PC-3 (cell line): ENCODE measurements at regions not wholly inside any gene's neighbourhood (a gene's known extent, or its start where the extent isn't known, plus 50 kb on each side); places are given as distances from the start of the nearest gene placed in this dataset.

Source experiments
- EZH2 ChIP-seq: fragments of 300-600 bp; sonication (generic); IDR thresholded peaks from one replicate; pipeline ENCODE4 v1.6.1; 2017; ENCODE audit warnings: antibody characterized with exemption, mild to moderate bottlenecking, low read length; ENCODE audit not compliant: unreplicated experiment
- TF ChIP-seq, protein P1 (sequence below): fragments of 300-600 bp; sonication (generic); conservative IDR thresholded peaks from 2 replicates; pipeline ENCODE4 v1.5.1; 2017; ENCODE audit warnings: antibody characterized with exemption, low read depth, mild to moderate bottlenecking, low read length

DNA sequence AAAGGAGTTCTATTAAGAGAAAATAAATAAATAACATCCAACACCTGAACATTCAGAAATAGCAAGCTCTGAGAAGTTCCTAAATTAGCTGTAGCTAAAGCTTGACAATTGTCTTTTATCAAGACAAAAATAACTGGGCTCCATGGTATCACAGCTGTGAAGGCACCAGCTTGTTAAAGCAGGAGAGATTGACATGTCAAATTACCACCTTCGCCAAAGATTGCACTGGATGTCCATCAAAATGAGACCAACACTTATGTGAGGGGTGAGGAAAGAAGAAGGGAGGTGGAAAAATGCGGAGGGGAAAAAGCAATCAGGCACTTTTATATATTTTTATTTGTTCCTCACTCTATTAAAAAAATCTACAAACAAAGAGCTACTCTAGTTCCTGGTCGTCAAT is 1827.5 kb upstream of the RAG2 start:
- TF ChIP-seq, protein P1, sequence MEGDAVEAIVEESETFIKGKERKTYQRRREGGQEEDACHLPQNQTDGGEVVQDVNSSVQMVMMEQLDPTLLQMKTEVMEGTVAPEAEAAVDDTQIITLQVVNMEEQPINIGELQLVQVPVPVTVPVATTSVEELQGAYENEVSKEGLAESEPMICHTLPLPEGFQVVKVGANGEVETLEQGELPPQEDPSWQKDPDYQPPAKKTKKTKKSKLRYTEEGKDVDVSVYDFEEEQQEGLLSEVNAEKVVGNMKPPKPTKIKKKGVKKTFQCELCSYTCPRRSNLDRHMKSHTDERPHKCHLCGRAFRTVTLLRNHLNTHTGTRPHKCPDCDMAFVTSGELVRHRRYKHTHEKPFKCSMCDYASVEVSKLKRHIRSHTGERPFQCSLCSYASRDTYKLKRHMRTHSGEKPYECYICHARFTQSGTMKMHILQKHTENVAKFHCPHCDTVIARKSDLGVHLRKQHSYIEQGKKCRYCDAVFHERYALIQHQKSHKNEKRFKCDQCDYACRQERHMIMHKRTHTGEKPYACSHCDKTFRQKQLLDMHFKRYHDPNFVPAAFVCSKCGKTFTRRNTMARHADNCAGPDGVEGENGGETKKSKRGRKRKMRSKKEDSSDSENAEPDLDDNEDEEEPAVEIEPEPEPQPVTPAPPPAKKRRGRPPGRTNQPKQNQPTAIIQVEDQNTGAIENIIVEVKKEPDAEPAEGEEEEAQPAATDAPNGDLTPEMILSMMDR = no peak
- no peak for TF ChIP-seq EZH2
